Loucy (cell line): ENCODE measurements at regions not wholly inside any gene's neighbourhood (a gene's known extent, or its start where the extent isn't known, plus 50 kb on each side); places are given as distances from the start of the nearest gene placed in this dataset.

Experiments used
- H2AFZ ChIP-seq: fragments of 200-600 bp; sonication (generic); 2 replicates; pipeline ENCODE4 v1.6.0; 2016; ENCODE audit warnings: antibody characterized with exemption, mild to moderate bottlenecking, low read length, moderate library complexity
- H3F3A ChIP-seq: fragments of 200-600 bp; 2 replicates; pipeline ENCODE4 v1.6.0; 2016; ENCODE audit warnings: antibody characterized with exemption, low read depth, mild to moderate bottlenecking
- H3K27me3 ChIP-seq: fragments of 200-600 bp; sonication (generic); 2 replicates; pipeline ENCODE4 v1.6.1; 2014; ENCODE audit warnings: low read length, mild to moderate bottlenecking; ENCODE audit not compliant: insufficient read depth, poor library complexity, severe bottlenecking
- H3K36me3 ChIP-seq: fragments of 200-600 bp; sonication (generic); 2 replicates; pipeline ENCODE4 v1.6.1; 2016; ENCODE audit warnings: low read length; ENCODE audit not compliant: insufficient read depth
- H3K4me1 ChIP-seq: fragments of 200-600 bp; sonication (generic); 2 replicates; pipeline ENCODE4 v1.5.1; 2014; ENCODE audit warnings: low read length, mild to moderate bottlenecking; ENCODE audit not compliant: insufficient read depth, poor library complexity, severe bottlenecking
- H3K4me2 ChIP-seq: fragments of 200-600 bp; sonication (generic); 2 replicates; pipeline ENCODE4 v1.6.0; 2014; ENCODE audit warnings: antibody characterized with exemption, low read length, low read depth, mild to moderate bottlenecking; ENCODE audit not compliant: poor library complexity, severe bottlenecking
- H3K4me3 ChIP-seq: fragments of 200-600 bp; sonication (generic); 2 replicates; pipeline ENCODE4 v1.5.1; 2014; ENCODE audit warnings: low read length, mild to moderate bottlenecking, mixed read lengths; ENCODE audit not compliant: poor library complexity, severe bottlenecking
- H3K79me2 ChIP-seq: fragments of 200-600 bp; sonication (generic); 2 replicates; pipeline ENCODE4 v1.6.1; 2014; ENCODE audit warnings: low read length; ENCODE audit not compliant: insufficient read depth
- H3K9ac ChIP-seq: fragments of 200-600 bp; sonication (generic); 2 replicates; pipeline ENCODE4 v1.6.0; 2014; ENCODE audit warnings: mild to moderate bottlenecking, low read depth, low read length, moderate library complexity; ENCODE audit not compliant: poor library complexity, severe bottlenecking
- H3K9me2 ChIP-seq: fragments of 200-600 bp; sonication (generic); replicated peaks from 2 replicates; pipeline ENCODE4 v1.6.1; 2016; ENCODE audit warnings: low read depth, low read length, mixed read lengths
- H3K9me3 ChIP-seq: fragments of 200-600 bp; sonication (generic); 2 replicates; pipeline ENCODE4 v1.6.1; 2014; ENCODE audit warnings: mild to moderate bottlenecking, antibody characterized with exemption, low read length, low read depth; ENCODE audit not compliant: insufficient read depth
- H4K20me1 ChIP-seq: fragments of 200-600 bp; sonication (generic); 2 replicates; pipeline ENCODE4 v1.6.0; 2014; ENCODE audit warnings: antibody characterized with exemption, low read length, mild to moderate bottlenecking; ENCODE audit not compliant: insufficient read depth, poor library complexity, severe bottlenecking
- CTCF ChIP-seq: fragments of 200-600 bp; sonication (generic); conservative IDR thresholded peaks from 2 replicates; pipeline ENCODE4 v1.5.1; 2014; ENCODE audit warnings: mild to moderate bottlenecking, antibody characterized with exemption, low read length
- EZH2phosphoT487 ChIP-seq: fragments of 200-600 bp; IDR thresholded peaks from 2 replicates; pipeline ENCODE4 v1.6.1; 2018; ENCODE audit warnings: antibody characterized with exemption, mild to moderate bottlenecking, moderate library complexity, borderline replicate concordance

- H3K4me1 ChIP-seq: no peaks in the 10 kb centered on the region
- no peak overlapping the region for H3K4me2 ChIP-seq
- no peak overlapping the region for H3K9ac ChIP-seq
- TF ChIP-seq EZH2phosphoT487 (no peak), CTCF (no peak)
- H4K20me1 ChIP-seq: no peaks in the 10 kb centered on the region
- no peak overlapping the region for H3K4me3 ChIP-seq
- no peak overlapping the region for H2AFZ ChIP-seq
- no peaks in the 10 kb centered on the region for H3F3A ChIP-seq
- no peaks in the 10 kb centered on the region; the same call in 1 of the 2 replicates for H3K9me3 ChIP-seq
- no peaks in the 10 kb centered on the region for H3K79me2 ChIP-seq
- H3K9me2 ChIP-seq: no peaks in the 10 kb centered on the region
- H3K27me3 ChIP-seq: no peaks in the 10 kb centered on the region
- H3K36me3 ChIP-seq: no peaks in the 10 kb centered on the region
Measured at GRCh38 chr15:36004891-36005490, 459.0 kb upstream of the DPH6 start.

- TF ChIP-seq CTCF (no peak), EZH2phosphoT487 (no peak)
- no peak overlapping the region for H3K4me2 ChIP-seq
- no peaks in the 10 kb centered on the region; the same call in 1 of the 2 replicates for H3K9me3 ChIP-seq
- H3K36me3 ChIP-seq: no peaks in the 10 kb centered on the region
- no peaks in the 10 kb centered on the region for H3K79me2 ChIP-seq
- no peak overlapping the region for H3K4me3 ChIP-seq
- H3K27me3 ChIP-seq: no peaks in the 10 kb centered on the region
- H4K20me1 ChIP-seq: no peaks in the 10 kb centered on the region
- H3F3A ChIP-seq: no peaks in the 10 kb centered on the region
- no peak overlapping the region for H3K9ac ChIP-seq
- H3K9me2 ChIP-seq: no peaks in the 10 kb centered on the region
- H2AFZ ChIP-seq: no peak overlapping the region
- no peaks in the 10 kb centered on the region for H3K4me1 ChIP-seq
Measured at GRCh38 chr15:36005542-36005941, 459.6 kb upstream of the DPH6 start.

GRCh38 chr15:36007699-36008098, 461.7 kb upstream of the DPH6 start:
- no peak for TF ChIP-seq EZH2phosphoT487
- TF ChIP-seq CTCF: no peak
- no peak overlapping the region for H3K4me3 ChIP-seq

More at GRCh38 chr15:36007699-36008098, 461.7 kb upstream of the DPH6 start:
- no peaks in the 10 kb centered on the region for H3K36me3 ChIP-seq
- H2AFZ ChIP-seq: no peak overlapping the region
- no peak overlapping the region for H3K9ac ChIP-seq
- no peaks in the 10 kb centered on the region for H3K9me2 ChIP-seq
- no peaks in the 10 kb centered on the region for H3K4me1 ChIP-seq
- no peaks in the 10 kb centered on the region for H3K27me3 ChIP-seq
- H3K9me3 ChIP-seq: no peaks in the 10 kb centered on the region; the same call in 1 of the 2 replicates
- H3K4me2 ChIP-seq: no peak overlapping the region
- H3K79me2 ChIP-seq: no peaks in the 10 kb centered on the region
- no peaks in the 10 kb centered on the region for H3F3A ChIP-seq
- no peaks in the 10 kb centered on the region for H4K20me1 ChIP-seq
